Epidermal melanocyte (primary cell): ENCODE measurements at regions not wholly inside any gene's neighbourhood (a gene's known extent, or its start where the extent isn't known, plus 50 kb on each side); places are given as distances from the start of the nearest gene placed in this dataset.

Experiments
- DNase-seq: peaks from one replicate; pipeline ENCODE4 v3.0.0; 2011; ENCODE audit warnings: low spot score; ENCODE audit not compliant: insufficient read length

- no peak for DNase-seq
Observed at GRCh38 chr16:66212428-66212827, 154.1 kb upstream of the CDH5 start.

- DNase-seq: no peak
Observed at GRCh38 chr16:66211651-66212050, 154.8 kb upstream of the CDH5 start.

GRCh38 chr16:66207883-66208265, 158.6 kb upstream of the CDH5 start:
- no peak for DNase-seq

- no peak for DNase-seq
Observed at GRCh38 chr16:66207139-66207882, 159.2 kb upstream of the CDH5 start.

GRCh38 chr16:66206363-66206762, 160.1 kb upstream of the CDH5 start:
- no peak for DNase-seq

GRCh38 chr16:66205287-66206231, 160.9 kb upstream of the CDH5 start:
- no peak for DNase-seq

- no peak for DNase-seq
Observed at GRCh38 chr16:66204756-66205155, 161.7 kb upstream of the CDH5 start.

- DNase-seq: no peak
Observed at GRCh38 chr16:66203476-66203875, 163.0 kb upstream of the CDH5 start.

GRCh38 chr16:66199189-66199588, 167.3 kb upstream of the CDH5 start:
- no peak for DNase-seq

- no peak for DNase-seq
Observed at GRCh38 chr16:66198641-66199040, 167.8 kb upstream of the CDH5 start.

- DNase-seq: no peak
Observed at GRCh38 chr16:66197668-66198278, 168.7 kb upstream of the CDH5 start.

- no peak for DNase-seq
Observed at GRCh38 chr16:66196770-66197169, 169.7 kb upstream of the CDH5 start.

- no peak for DNase-seq
Observed at GRCh38 chr16:66194866-66195265, 171.6 kb upstream of the CDH5 start.

- DNase-seq: no peak
Observed at GRCh38 chr16:66193543-66194229, 172.8 kb upstream of the CDH5 start.

- no peak for DNase-seq
Observed at GRCh38 chr16:66190411-66190810, 176.1 kb upstream of the CDH5 start.

GRCh38 chr16:66189951-66190350, 176.5 kb upstream of the CDH5 start:
- no peak for DNase-seq

- no peak for DNase-seq
Observed at GRCh38 chr16:66188917-66189725, 177.4 kb upstream of the CDH5 start.

- no peak for DNase-seq
Observed at GRCh38 chr16:66186251-66186785, 180.2 kb upstream of the CDH5 start.

GRCh38 chr16:66182592-66182991, 183.9 kb upstream of the CDH5 start:
- no peak for DNase-seq

GRCh38 chr16:66176731-66177130, 189.8 kb upstream of the CDH5 start:
- no peak for DNase-seq
